Cardiac muscle cell (in vitro differentiated cells and primary cell): ENCODE measurements at regions not wholly inside any gene's neighbourhood (a gene's known extent, or its start where the extent isn't known, plus 50 kb on each side); places are given as distances from the start of the nearest gene placed in this dataset.

Source experiments
- DNase-seq, 2 donors: peaks; one replicate each; pipeline versions ENCODE4 v3.0.0 to v3.0.0-alpha.2; 2010 to 2017; ENCODE audit warnings: low read depth in 1 of 2, low spot score in 1 of 2
- H3K27ac ChIP-seq: fragments of 200-600 bp; sonication (generic); 2 replicates; pipeline ENCODE4 v1.5.1; 2016
- H3K27me3 ChIP-seq: fragments of 200-600 bp; sonication (generic); 2 replicates; pipeline ENCODE4 v1.6.0; 2016; ENCODE audit warnings: control low read depth
- H3K36me3 ChIP-seq: fragments of 200-600 bp; sonication (generic); 2 replicates; pipeline ENCODE4 v1.5.1; 2016; ENCODE audit warnings: control low read depth
- H3K4me1 ChIP-seq: fragments of 200-600 bp; sonication (generic); 2 replicates; pipeline ENCODE4 v1.8.1; 2017; ENCODE audit warnings: low read depth, mild to moderate bottlenecking, mixed run types
- H3K4me3 ChIP-seq: fragments of 200-600 bp; sonication (generic); 2 replicates; pipeline ENCODE4 v1.5.1; 2016; ENCODE audit warnings: mild to moderate bottlenecking
- H3K9me3 ChIP-seq: fragments of 200-600 bp; sonication (generic); 2 replicates; pipeline ENCODE4 v1.5.1; 2017; ENCODE audit warnings: low read depth, mild to moderate bottlenecking, control low read depth
- TF ChIP-seq, protein P1 (sequence below): IDR thresholded peaks from 2 replicates; pipeline ENCODE4 v1.5.1; 2012; ENCODE audit warnings: low read depth, mild to moderate bottlenecking, low read length

DNA sequence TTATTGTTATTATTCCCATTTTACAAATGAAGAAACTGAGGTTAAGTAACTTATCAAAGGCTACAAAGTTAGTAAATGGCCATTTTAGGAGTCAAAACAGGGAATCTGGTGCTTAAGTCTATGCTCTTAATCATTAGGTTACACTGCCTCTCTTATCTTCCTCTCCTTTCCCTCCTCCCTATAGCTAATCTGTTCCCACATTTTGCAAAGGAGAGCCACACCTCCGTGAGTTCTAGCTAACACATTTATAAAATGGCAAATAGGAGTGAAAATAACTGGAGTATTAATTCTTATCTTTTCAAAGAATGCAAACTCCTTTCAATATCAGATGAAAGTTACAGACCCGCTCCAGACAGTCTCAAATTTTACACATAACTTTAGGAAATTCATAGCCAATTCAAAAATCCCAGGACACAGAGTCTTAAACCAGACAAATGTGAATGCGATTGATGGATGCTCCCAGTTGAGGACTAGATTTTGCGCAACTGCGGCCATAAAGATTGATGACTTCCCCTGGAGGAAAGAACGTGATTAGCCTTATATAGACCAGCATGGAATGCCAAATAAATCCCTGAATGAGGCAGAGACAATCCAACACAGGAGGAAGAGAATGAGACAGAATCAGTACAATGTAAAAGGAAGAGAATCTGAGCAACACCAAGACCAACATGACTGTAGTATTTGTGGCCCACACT, 225.0 kb upstream of the ARID2 start:
- H3K9me3 ChIP-seq: no peaks in the 10 kb centered on the region
- no peaks in the 10 kb centered on the region for H3K27me3 ChIP-seq
- TF ChIP-seq, protein P1, sequence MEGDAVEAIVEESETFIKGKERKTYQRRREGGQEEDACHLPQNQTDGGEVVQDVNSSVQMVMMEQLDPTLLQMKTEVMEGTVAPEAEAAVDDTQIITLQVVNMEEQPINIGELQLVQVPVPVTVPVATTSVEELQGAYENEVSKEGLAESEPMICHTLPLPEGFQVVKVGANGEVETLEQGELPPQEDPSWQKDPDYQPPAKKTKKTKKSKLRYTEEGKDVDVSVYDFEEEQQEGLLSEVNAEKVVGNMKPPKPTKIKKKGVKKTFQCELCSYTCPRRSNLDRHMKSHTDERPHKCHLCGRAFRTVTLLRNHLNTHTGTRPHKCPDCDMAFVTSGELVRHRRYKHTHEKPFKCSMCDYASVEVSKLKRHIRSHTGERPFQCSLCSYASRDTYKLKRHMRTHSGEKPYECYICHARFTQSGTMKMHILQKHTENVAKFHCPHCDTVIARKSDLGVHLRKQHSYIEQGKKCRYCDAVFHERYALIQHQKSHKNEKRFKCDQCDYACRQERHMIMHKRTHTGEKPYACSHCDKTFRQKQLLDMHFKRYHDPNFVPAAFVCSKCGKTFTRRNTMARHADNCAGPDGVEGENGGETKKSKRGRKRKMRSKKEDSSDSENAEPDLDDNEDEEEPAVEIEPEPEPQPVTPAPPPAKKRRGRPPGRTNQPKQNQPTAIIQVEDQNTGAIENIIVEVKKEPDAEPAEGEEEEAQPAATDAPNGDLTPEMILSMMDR: no peak
- no peak overlapping the region for H3K27ac ChIP-seq
- DNase-seq: no peak
- no peaks in the 10 kb centered on the region for H3K4me1 ChIP-seq
- no peak overlapping the region for H3K4me3 ChIP-seq
- no peaks in the 10 kb centered on the region for H3K36me3 ChIP-seq

DNA sequence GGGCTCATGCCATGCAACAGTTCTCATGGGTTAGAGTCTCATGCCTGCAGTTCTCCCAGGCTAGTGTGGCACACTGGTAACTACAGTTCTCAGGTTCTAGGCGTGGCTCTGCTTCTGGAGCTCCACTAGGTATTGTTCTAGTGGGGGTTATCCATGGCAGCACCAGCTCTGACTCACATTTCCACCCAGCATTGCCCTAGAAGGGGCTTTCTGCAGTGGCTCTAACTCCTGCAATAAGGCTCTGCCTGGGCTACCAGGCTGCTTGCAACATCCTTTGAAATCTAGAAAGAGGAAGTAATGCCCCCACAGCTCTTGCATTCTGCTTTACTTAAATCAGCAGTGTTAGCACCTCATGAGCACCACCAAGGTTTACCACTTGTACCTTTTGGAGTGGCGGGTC, 220.3 kb upstream of the ARID2 start:
- no peaks in the 10 kb centered on the region for H3K36me3 ChIP-seq
- H3K9me3 ChIP-seq: no peaks in the 10 kb centered on the region
- H3K27me3 ChIP-seq: no peaks in the 10 kb centered on the region
- H3K4me3 ChIP-seq: no peak overlapping the region
- no peak overlapping the region for H3K27ac ChIP-seq
- DNase-seq: no peak
- TF ChIP-seq, protein P1: no peak
- H3K4me1 ChIP-seq: no peaks in the 10 kb centered on the region

- Histone ChIP-seq H3K4me3 (no peak overlapping the region), H3K9me3 (no peaks in the 10 kb centered on the region)
Observed at GRCh38 chr12:45509621-45510020, 219.9 kb upstream of the ARID2 start.

DNA sequence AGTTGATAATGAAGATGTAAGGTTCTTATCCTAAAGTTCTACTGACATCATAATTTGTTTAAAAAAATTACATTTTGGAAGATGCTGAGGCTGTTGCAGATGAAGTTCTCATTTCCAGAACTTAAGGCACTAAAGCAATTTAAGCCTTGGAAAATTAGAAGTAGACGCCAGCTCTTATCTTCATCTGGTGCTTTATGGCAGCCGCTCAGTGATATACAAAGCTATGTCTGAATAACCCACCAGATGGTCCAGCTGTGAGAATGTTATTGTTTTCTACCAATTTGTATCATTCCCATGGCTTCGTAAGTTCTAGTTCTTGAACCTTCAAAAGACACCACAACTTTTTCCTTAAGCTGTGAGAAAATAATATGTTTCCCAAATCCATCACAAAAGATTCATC, 212.1 kb upstream of the ARID2 start:
- no peaks in the 10 kb centered on the region for H3K36me3 ChIP-seq
- no peaks in the 10 kb centered on the region for H3K4me1 ChIP-seq
- no peak overlapping the region for H3K4me3 ChIP-seq
- no peaks in the 10 kb centered on the region for H3K27me3 ChIP-seq
- H3K27ac ChIP-seq: no peak overlapping the region
- TF ChIP-seq, protein P1: no peak
- no peak for DNase-seq
- H3K9me3 ChIP-seq: no peaks in the 10 kb centered on the region

More at GRCh38 chr12:45509621-45510020, 219.9 kb upstream of the ARID2 start:
- H3K27ac ChIP-seq: no peak overlapping the region
- no peaks in the 10 kb centered on the region for H3K36me3 ChIP-seq
- TF ChIP-seq, protein P1: no peak
- no peak for DNase-seq
- H3K27me3 ChIP-seq: no peaks in the 10 kb centered on the region
- no peaks in the 10 kb centered on the region for H3K4me1 ChIP-seq

DNA sequence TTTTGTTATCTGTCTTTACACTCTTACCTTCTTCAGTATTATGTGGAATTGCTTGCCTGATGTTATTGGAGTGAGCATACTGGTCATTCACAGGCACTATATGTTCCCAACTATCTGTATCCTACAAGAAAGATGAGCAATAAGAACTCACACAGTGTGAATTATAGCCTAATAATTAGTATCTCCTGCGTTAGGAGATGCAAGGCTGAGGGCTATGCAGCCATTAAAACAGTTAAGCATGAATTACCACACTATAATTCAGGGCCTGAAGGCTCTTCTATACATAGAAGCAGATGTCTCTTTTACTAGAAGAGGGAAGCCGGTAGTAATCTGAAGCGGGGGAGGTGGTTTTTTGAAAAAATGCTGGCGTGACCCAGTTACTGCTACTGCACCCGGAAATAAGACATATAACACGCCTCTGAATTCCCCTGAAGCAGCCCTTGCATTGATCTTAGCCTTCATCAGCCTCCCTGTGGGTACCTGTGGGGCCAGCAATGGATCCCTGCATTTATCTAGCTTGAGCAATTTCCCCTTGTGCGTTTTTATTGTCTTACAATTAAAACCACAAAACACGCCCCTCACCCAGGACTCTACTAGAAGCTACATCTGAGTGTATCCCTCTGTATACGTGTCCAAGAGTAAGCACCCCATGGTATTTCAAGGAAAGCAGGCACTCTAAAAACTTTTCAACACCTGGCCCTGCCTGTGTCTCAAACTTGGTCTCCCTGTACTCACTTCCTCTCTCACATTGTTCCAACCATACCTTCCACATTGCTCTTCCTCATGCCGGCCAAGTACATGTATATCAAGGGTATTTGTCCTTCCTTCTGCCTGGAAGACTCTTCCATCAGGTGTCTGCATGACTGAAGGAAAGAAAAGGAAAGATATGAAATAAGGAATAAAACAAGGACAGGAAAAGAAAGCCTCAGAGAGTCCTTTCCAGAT, 210.9 kb upstream of the ARID2 start:
- no peak overlapping the region for H3K4me3 ChIP-seq
- TF ChIP-seq, protein P1: no peak
- H3K27ac ChIP-seq: no peak overlapping the region
- no peaks in the 10 kb centered on the region for H3K36me3 ChIP-seq
- H3K4me1 ChIP-seq: no peaks in the 10 kb centered on the region
- no peak for DNase-seq
- H3K27me3 ChIP-seq: no peaks in the 10 kb centered on the region
- no peaks in the 10 kb centered on the region for H3K9me3 ChIP-seq
